HG03575 (cell line): ENCODE measurements at regions not wholly inside any gene's neighbourhood (a gene's known extent, or its start where the extent isn't known, plus 50 kb on each side); places are given as distances from the start of the nearest gene placed in this dataset.

Experiments
- ATAC-seq: cut with Tn5 transposase; IDR thresholded peaks from one replicate; pipeline ENCODE4 v1.9.1; 2021; ENCODE audit not compliant: unreplicated experiment, insufficient number of reproducible peaks, low FRiP score; ENCODE audit errors: extremely low read depth

- ATAC-seq: no peak
These were observed 168.5 kb downstream of the ACTL7B start for GRCh38 chr9:108687006-108687987.

- ATAC-seq: no peak
These were observed 171.3 kb downstream of the ACTL7B start for GRCh38 chr9:108684288-108685025.

- no peak for ATAC-seq
These were observed 172.5 kb downstream of the ACTL7B start for GRCh38 chr9:108683245-108683644.

GRCh38 chr9:108681851-108682590 is 173.8 kb downstream of the ACTL7B start:
- no peak for ATAC-seq

GRCh38 chr9:108680946-108681345 is 174.8 kb downstream of the ACTL7B start:
- ATAC-seq: no peak

GRCh38 chr9:108677776-108678175 is 178.0 kb downstream of the ACTL7B start:
- ATAC-seq: no peak

- ATAC-seq: no peak
These were observed 179.4 kb downstream of the ACTL7B start for GRCh38 chr9:108676355-108676754.

GRCh38 chr9:108675708-108676107 is 180.1 kb downstream of the ACTL7B start:
- ATAC-seq: no peak

GRCh38 chr9:108674766-108675530 is 180.8 kb downstream of the ACTL7B start:
- no peak for ATAC-seq

GRCh38 chr9:108673386-108673785 is 182.4 kb downstream of the ACTL7B start:
- ATAC-seq: no peak

- ATAC-seq: no peak
These were observed 183.2 kb downstream of the ACTL7B start for GRCh38 chr9:108672475-108673190.

- no peak for ATAC-seq
These were observed 184.0 kb downstream of the ACTL7B start for GRCh38 chr9:108671794-108672193.

- ATAC-seq: no peak
These were observed 184.6 kb downstream of the ACTL7B start for GRCh38 chr9:108671176-108671575.

- ATAC-seq: no peak
These were observed 186.8 kb downstream of the ACTL7B start for GRCh38 chr9:108668938-108669335.

GRCh38 chr9:108668191-108668937 is 187.4 kb downstream of the ACTL7B start:
- ATAC-seq: no peak

GRCh38 chr9:108666240-108666784 is 189.5 kb downstream of the ACTL7B start:
- no peak for ATAC-seq

GRCh38 chr9:108665521-108666239 is 190.1 kb downstream of the ACTL7B start:
- no peak for ATAC-seq
